WTC11 (cell line): ENCODE measurements at regions not wholly inside any gene's neighbourhood (a gene's known extent, or its start where the extent isn't known, plus 50 kb on each side); places are given as distances from the start of the nearest gene placed in this dataset.

ENCODE experiments used
- ATAC-seq: fragments of 200-7000 bp; cut with Tn5 transposase; 2 replicates; pipeline ENCODE4 v1.10.0; 2021; ENCODE audit warnings: mild to moderate bottlenecking, moderate library complexity
- CTCF ChIA-PET: fragments of 300-600 bp; sonication (Branson Sonifier 250); formaldehyde crosslinking; loops from one replicate; lab custom pipeline; 2021; ENCODE audit warnings: antibody characterized with exemption; lab: Charles Lee
- POLR2A ChIA-PET: fragments of 350-600 bp; sonication (Branson Sonifier 250); formaldehyde crosslinking; loops from one replicate; lab custom pipeline; 2021; ENCODE audit warnings: antibody characterized with exemption; lab: Charles Lee
- DNase-seq: peaks from one replicate; pipeline ENCODE4 v3.0.0; 2021; ENCODE audit warnings: low spot score
- H3K27ac Mint-ChIP-seq: 2 replicates; pipeline ENCODE4 v1.8.0; 2021; ENCODE audit warnings: mixed read lengths
- H3K27me3 Mint-ChIP-seq: 2 replicates; pipeline ENCODE4 v1.8.0; 2021; ENCODE audit warnings: low read depth, mild to moderate bottlenecking, moderate library complexity, mixed read lengths
- H3K36me3 Mint-ChIP-seq: 2 replicates; pipeline ENCODE4 v1.8.0; 2021; ENCODE audit warnings: mixed read lengths
- H3K4me1 Mint-ChIP-seq: 2 replicates; pipeline ENCODE4 v1.8.0; 2022; ENCODE audit warnings: mixed read lengths
- H3K4me3 Mint-ChIP-seq: 2 replicates; pipeline ENCODE4 v1.8.0; 2021; ENCODE audit warnings: mild to moderate bottlenecking, moderate library complexity, mixed read lengths
- H3K9me3 Mint-ChIP-seq: 2 replicates; pipeline ENCODE4 v1.8.0; 2021; ENCODE audit warnings: mixed read lengths
- AR ChIP-seq: fragments of 250-450 bp; sonication (Bioruptor Pico); IDR thresholded peaks from 2 replicates; pipeline ENCODE4 v1.9.0; 2021; ENCODE audit warnings: mild to moderate bottlenecking
- CREM ChIP-seq: sonication (generic); formaldehyde crosslinking; IDR thresholded peaks from 2 replicates; pipeline ENCODE4 v1.8.1; 2022; ENCODE audit warnings: mild to moderate bottlenecking, missing genetic modification reagents, moderate library complexity
- E2F5 ChIP-seq: sonication (generic); formaldehyde crosslinking; IDR thresholded peaks from 2 replicates; pipeline ENCODE4 v1.8.1; 2022; ENCODE audit warnings: mild to moderate bottlenecking, moderate library complexity, missing genetic modification reagents
- ERG ChIP-seq: fragments of 250-450 bp; sonication (Bioruptor Pico); IDR thresholded peaks from 2 replicates; pipeline ENCODE4 v1.8.0; 2021; ENCODE audit warnings: mild to moderate bottlenecking
- ESRRA ChIP-seq: sonication (generic); formaldehyde crosslinking; IDR thresholded peaks from 2 replicates; pipeline ENCODE4 v1.8.1; 2022; ENCODE audit warnings: mild to moderate bottlenecking, missing genetic modification reagents, borderline replicate concordance
- FOXK1 ChIP-seq: sonication (generic); formaldehyde crosslinking; IDR thresholded peaks from 2 replicates; pipeline ENCODE4 v1.8.0; 2022; ENCODE audit warnings: mild to moderate bottlenecking, moderate library complexity, missing genetic modification reagents
- HMGXB4 ChIP-seq: sonication (generic); formaldehyde crosslinking; IDR thresholded peaks from 2 replicates; pipeline ENCODE4 v1.8.1; 2023; ENCODE audit warnings: mild to moderate bottlenecking, moderate library complexity, missing genetic modification reagents
- IRF2 ChIP-seq: sonication (generic); formaldehyde crosslinking; IDR thresholded peaks from 2 replicates; pipeline ENCODE4 v1.8.0; 2022; ENCODE audit warnings: low read depth, missing genetic modification reagents, borderline replicate concordance
- NFE2L1 ChIP-seq: sonication (generic); formaldehyde crosslinking; IDR thresholded peaks from 2 replicates; pipeline ENCODE4 v1.8.1; 2023; ENCODE audit warnings: missing genetic modification reagents
- PREB ChIP-seq: sonication (generic); formaldehyde crosslinking; IDR thresholded peaks from 2 replicates; pipeline ENCODE4 v1.8.1; 2022; ENCODE audit warnings: mild to moderate bottlenecking, missing genetic modification reagents, moderate library complexity, borderline replicate concordance
- STAT6 ChIP-seq: sonication (generic); formaldehyde crosslinking; conservative IDR thresholded peaks from 2 replicates; pipeline ENCODE4 v1.8.1; 2023; ENCODE audit warnings: mild to moderate bottlenecking, low read depth, missing genetic modification reagents, moderate library complexity
- ZNF232 ChIP-seq: sonication (generic); formaldehyde crosslinking; IDR thresholded peaks from 2 replicates; pipeline ENCODE4 v1.8.0; 2022; ENCODE audit warnings: mild to moderate bottlenecking, missing genetic modification reagents
- ZSCAN18 ChIP-seq: fragments of 250-450 bp; sonication (Bioruptor Pico); IDR thresholded peaks from 2 replicates; pipeline ENCODE4 v2.1.2; 2022; ENCODE audit warnings: mild to moderate bottlenecking, moderate library complexity
- TF ChIP-seq, protein P1 (sequence below): sonication (generic); formaldehyde crosslinking; IDR thresholded peaks from 2 replicates; pipeline ENCODE4 v1.8.1; 2023; ENCODE audit warnings: mild to moderate bottlenecking, missing genetic modification reagents
- TF ChIP-seq, protein P2 (sequence below): sonication (generic); formaldehyde crosslinking; IDR thresholded peaks from 2 replicates; pipeline ENCODE4 v1.8.1; 2022; ENCODE audit warnings: low read depth, missing genetic modification reagents, borderline replicate concordance
- TF ChIP-seq, protein P3 (sequence below): sonication (generic); formaldehyde crosslinking; IDR thresholded peaks from 2 replicates; pipeline ENCODE4 v1.8.1; 2022; ENCODE audit warnings: low read depth, mild to moderate bottlenecking, moderate library complexity, missing genetic modification reagents, borderline replicate concordance

GRCh38 chr20:17108896-17109295, 117.9 kb upstream of the PCSK2 start (continued):
- TF ChIP-seq PREB (CRISPR knock-in tag) (no peak), NFE2L1 (no peak), STAT6 (no peak), FOXK1 (no peak), ZNF232 (CRISPR knock-in tag) (no peak), ERG (CRISPR knock-in tag) (no peak), IRF2 (CRISPR knock-in tag) (no peak), ESRRA (CRISPR knock-in tag) (no peak)
- TF ChIP-seq, protein P1, sequence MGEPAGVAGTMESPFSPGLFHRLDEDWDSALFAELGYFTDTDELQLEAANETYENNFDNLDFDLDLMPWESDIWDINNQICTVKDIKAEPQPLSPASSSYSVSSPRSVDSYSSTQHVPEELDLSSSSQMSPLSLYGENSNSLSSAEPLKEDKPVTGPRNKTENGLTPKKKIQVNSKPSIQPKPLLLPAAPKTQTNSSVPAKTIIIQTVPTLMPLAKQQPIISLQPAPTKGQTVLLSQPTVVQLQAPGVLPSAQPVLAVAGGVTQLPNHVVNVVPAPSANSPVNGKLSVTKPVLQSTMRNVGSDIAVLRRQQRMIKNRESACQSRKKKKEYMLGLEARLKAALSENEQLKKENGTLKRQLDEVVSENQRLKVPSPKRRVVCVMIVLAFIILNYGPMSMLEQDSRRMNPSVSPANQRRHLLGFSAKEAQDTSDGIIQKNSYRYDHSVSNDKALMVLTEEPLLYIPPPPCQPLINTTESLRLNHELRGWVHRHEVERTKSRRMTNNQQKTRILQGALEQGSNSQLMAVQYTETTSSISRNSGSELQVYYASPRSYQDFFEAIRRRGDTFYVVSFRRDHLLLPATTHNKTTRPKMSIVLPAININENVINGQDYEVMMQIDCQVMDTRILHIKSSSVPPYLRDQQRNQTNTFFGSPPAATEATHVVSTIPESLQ = no peak
- TF ChIP-seq, protein P2, sequence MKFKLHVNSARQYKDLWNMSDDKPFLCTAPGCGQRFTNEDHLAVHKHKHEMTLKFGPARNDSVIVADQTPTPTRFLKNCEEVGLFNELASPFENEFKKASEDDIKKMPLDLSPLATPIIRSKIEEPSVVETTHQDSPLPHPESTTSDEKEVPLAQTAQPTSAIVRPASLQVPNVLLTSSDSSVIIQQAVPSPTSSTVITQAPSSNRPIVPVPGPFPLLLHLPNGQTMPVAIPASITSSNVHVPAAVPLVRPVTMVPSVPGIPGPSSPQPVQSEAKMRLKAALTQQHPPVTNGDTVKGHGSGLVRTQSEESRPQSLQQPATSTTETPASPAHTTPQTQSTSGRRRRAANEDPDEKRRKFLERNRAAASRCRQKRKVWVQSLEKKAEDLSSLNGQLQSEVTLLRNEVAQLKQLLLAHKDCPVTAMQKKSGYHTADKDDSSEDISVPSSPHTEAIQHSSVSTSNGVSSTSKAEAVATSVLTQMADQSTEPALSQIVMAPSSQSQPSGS = no peak

- ChIA-PET POLR2A (no interaction called here), CTCF (no interaction called here)
- ATAC-seq = no peak
- Mint-ChIP-seq H3K4me3 (no peak overlapping the region), H3K36me3 (no peaks in the 10 kb centered on the region), H3K27me3 (no peaks in the 10 kb centered on the region), H3K9me3 (no peaks in the 10 kb centered on the region), H3K4me1 (no peaks in the 10 kb centered on the region; the same call in 1 of the 2 replicates), H3K27ac (no peak overlapping the region)
- DNase-seq = no peak
- TF ChIP-seq AR (CRISPR knock-in tag) = no peak
- TF ChIP-seq ZSCAN18 (CRISPR knock-in tag) = no peak
- TF ChIP-seq CREM (CRISPR knock-in tag) = no peak
- TF ChIP-seq HMGXB4 (CRISPR knock-in tag) = no peak
- TF ChIP-seq ERG (CRISPR knock-in tag) = no peak
- TF ChIP-seq E2F5 (CRISPR knock-in tag) = no peak
- TF ChIP-seq, protein P3, sequence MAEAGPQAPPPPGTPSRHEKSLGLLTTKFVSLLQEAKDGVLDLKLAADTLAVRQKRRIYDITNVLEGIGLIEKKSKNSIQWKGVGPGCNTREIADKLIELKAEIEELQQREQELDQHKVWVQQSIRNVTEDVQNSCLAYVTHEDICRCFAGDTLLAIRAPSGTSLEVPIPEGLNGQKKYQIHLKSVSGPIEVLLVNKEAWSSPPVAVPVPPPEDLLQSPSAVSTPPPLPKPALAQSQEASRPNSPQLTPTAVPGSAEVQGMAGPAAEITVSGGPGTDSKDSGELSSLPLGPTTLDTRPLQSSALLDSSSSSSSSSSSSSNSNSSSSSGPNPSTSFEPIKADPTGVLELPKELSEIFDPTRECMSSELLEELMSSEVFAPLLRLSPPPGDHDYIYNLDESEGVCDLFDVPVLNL (CRISPR knock-in tag) = no peak
These were observed 117.5 kb upstream of the PCSK2 start for GRCh38 chr20:17109307-17109706.
